ENCODE measurements at regions not wholly inside any gene's neighbourhood (a gene's known extent, or its start where the extent isn't known, plus 50 kb on each side); places are given as distances from the start of the nearest gene placed in this dataset.

GRCh38 chr5:112569596-112569995, 150.5 kb upstream of the EPB41L4A start:
- Histone ChIP-seq H3K4me2 (ENCODE audit: low read length) (no peak overlapping the region), H3K27ac (ENCODE audit: low read depth, low read length) (no peak overlapping the region), H3K9me2 (replicated peaks; ENCODE audit: control insufficient read depth, low read length) (no peaks in the 10 kb centered on the region), H3K27me3 (ENCODE audit: control insufficient read depth, low read length) (no peaks in the 10 kb centered on the region), H3K4me3 (ENCODE audit: low read length) (no peak overlapping the region), H3F3A (ENCODE audit: control insufficient read depth, insufficient read depth) (no peaks in the 10 kb centered on the region), H4K20me1 (ENCODE audit: control insufficient read depth, insufficient read depth, low read depth, low read length) (no peaks in the 10 kb centered on the region), H3K4me1 (ENCODE audit: control insufficient read depth, low read length) (no peaks in the 10 kb centered on the region), H3K36me3 (ENCODE audit: control insufficient read depth, low read length) (no peaks in the 10 kb centered on the region), H3K9me3 (ENCODE audit: control insufficient read depth, insufficient read depth, low read length) (peaks cover 5% of the 10 kb centered on the region), H3K79me2 (ENCODE audit: control insufficient read depth, low read length) (no peaks in the 10 kb centered on the region)
- TF ChIP-seq, protein P1, sequence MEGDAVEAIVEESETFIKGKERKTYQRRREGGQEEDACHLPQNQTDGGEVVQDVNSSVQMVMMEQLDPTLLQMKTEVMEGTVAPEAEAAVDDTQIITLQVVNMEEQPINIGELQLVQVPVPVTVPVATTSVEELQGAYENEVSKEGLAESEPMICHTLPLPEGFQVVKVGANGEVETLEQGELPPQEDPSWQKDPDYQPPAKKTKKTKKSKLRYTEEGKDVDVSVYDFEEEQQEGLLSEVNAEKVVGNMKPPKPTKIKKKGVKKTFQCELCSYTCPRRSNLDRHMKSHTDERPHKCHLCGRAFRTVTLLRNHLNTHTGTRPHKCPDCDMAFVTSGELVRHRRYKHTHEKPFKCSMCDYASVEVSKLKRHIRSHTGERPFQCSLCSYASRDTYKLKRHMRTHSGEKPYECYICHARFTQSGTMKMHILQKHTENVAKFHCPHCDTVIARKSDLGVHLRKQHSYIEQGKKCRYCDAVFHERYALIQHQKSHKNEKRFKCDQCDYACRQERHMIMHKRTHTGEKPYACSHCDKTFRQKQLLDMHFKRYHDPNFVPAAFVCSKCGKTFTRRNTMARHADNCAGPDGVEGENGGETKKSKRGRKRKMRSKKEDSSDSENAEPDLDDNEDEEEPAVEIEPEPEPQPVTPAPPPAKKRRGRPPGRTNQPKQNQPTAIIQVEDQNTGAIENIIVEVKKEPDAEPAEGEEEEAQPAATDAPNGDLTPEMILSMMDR (IDR thresholded peaks at IDR 0.05; ENCODE audit: low read depth, low read length, poor library complexity, severe bottlenecking) = no peak
- no peak for TF ChIP-seq EZH2phosphoT487 (IDR thresholded peaks at IDR 0.05; ENCODE audit: borderline replicate concordance, low read length)

DNA sequence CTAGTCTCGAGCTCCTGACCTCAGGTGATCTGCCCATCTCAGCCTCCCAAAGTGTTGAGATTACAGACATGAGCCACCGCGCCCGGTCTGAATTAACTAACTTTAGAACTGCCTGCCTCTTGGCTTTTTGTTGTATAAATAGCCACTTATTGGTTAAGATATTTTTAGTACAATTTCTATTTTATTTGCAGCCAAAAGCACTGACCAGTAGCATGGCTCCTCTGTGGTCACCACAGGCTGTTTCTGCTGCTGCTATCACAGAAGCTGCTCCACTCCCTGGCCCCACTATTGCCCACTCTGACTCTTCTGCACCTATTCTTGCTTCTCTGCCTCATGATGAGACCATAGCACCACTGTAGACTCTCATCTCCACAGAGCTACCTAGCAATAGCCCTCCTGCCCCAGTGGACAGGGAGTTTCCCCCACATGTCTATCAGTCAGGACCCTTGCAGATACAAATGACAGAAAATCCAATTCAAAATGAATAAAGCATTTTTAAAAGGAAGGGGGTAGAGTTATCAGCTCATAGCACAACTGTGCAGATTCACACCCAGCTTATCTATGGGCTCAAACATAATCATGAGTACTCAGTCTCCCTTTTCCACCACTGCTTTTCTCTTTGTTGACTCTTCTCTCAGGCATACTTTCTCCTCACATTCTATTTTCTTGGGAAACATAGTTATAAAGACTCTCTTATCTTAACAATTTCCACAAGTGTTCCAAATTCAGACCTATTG, 151.8 kb upstream of the EPB41L4A start:
- Histone ChIP-seq H3K4me2 (ENCODE audit: low read length) (no peak overlapping the region), H3K36me3 (ENCODE audit: control insufficient read depth, low read length) (no peaks in the 10 kb centered on the region), H3K27ac (ENCODE audit: low read depth, low read length) (no peak overlapping the region), H3K9me2 (replicated peaks; ENCODE audit: control insufficient read depth, low read length) (no peaks in the 10 kb centered on the region), H3F3A (ENCODE audit: control insufficient read depth, insufficient read depth) (no peaks in the 10 kb centered on the region), H3K9me3 (ENCODE audit: control insufficient read depth, insufficient read depth, low read length) (no peaks in the 10 kb centered on the region), H3K27me3 (ENCODE audit: control insufficient read depth, low read length) (no peaks in the 10 kb centered on the region), H3K4me3 (ENCODE audit: low read length) (no peak overlapping the region), H3K79me2 (ENCODE audit: control insufficient read depth, low read length) (no peaks in the 10 kb centered on the region), H4K20me1 (ENCODE audit: control insufficient read depth, insufficient read depth, low read depth, low read length) (no peaks in the 10 kb centered on the region), H3K4me1 (ENCODE audit: control insufficient read depth, low read length) (no peaks in the 10 kb centered on the region)
- TF ChIP-seq EZH2phosphoT487 (IDR thresholded peaks at IDR 0.05; ENCODE audit: borderline replicate concordance, low read length) = no peak
- TF ChIP-seq, protein P1 (IDR thresholded peaks at IDR 0.05; ENCODE audit: low read depth, low read length, poor library complexity, severe bottlenecking) = no peak

- no peak overlapping the region for H3K27ac ChIP-seq (ENCODE audit: low read depth, low read length)
- H3K36me3 ChIP-seq (ENCODE audit: control insufficient read depth, low read length) = no peaks in the 10 kb centered on the region
- H4K20me1 ChIP-seq (ENCODE audit: control insufficient read depth, insufficient read depth, low read depth, low read length) = no peaks in the 10 kb centered on the region
- no peak overlapping the region for H3K4me3 ChIP-seq (ENCODE audit: low read length)
- no peaks in the 10 kb centered on the region for H3K4me1 ChIP-seq (ENCODE audit: control insufficient read depth, low read length)
- H3K79me2 ChIP-seq (ENCODE audit: control insufficient read depth, low read length) = no peaks in the 10 kb centered on the region
- H3K4me2 ChIP-seq (ENCODE audit: low read length) = no peak overlapping the region
- no peaks in the 10 kb centered on the region for H3K27me3 ChIP-seq (ENCODE audit: control insufficient read depth, low read length)
- H3K9me2 ChIP-seq (replicated peaks; ENCODE audit: control insufficient read depth, low read length) = no peaks in the 10 kb centered on the region
- H3K9me3 ChIP-seq (ENCODE audit: control insufficient read depth, insufficient read depth, low read length) = no peaks in the 10 kb centered on the region
- TF ChIP-seq, protein P1 (IDR thresholded peaks at IDR 0.05; ENCODE audit: low read depth, low read length, poor library complexity, severe bottlenecking) = no peak
- TF ChIP-seq EZH2phosphoT487 (IDR thresholded peaks at IDR 0.05; ENCODE audit: borderline replicate concordance, low read length) = no peak
- H3F3A ChIP-seq (ENCODE audit: control insufficient read depth, insufficient read depth) = no peaks in the 10 kb centered on the region
These were observed 154.4 kb upstream of the EPB41L4A start for GRCh38 chr5:112573441-112573840.
